Panc1 (cell line): ENCODE measurements at regions not wholly inside any gene's neighbourhood (a gene's known extent, or its start where the extent isn't known, plus 50 kb on each side); places are given as distances from the start of the nearest gene placed in this dataset.

Experiments used
- POLR2AphosphoS5 ChIP-seq: IDR thresholded peaks from 2 replicates; pipeline ENCODE4 v1.6.1; 2012; ENCODE audit warnings: mild to moderate bottlenecking, low read depth, low read length, moderate library complexity
- TF ChIP-seq, protein P1 (sequence below): fragments of 450-650 bp; IDR thresholded peaks from 2 replicates; pipeline ENCODE4 v1.5.1; 2017; ENCODE audit warnings: mild to moderate bottlenecking

DNA sequence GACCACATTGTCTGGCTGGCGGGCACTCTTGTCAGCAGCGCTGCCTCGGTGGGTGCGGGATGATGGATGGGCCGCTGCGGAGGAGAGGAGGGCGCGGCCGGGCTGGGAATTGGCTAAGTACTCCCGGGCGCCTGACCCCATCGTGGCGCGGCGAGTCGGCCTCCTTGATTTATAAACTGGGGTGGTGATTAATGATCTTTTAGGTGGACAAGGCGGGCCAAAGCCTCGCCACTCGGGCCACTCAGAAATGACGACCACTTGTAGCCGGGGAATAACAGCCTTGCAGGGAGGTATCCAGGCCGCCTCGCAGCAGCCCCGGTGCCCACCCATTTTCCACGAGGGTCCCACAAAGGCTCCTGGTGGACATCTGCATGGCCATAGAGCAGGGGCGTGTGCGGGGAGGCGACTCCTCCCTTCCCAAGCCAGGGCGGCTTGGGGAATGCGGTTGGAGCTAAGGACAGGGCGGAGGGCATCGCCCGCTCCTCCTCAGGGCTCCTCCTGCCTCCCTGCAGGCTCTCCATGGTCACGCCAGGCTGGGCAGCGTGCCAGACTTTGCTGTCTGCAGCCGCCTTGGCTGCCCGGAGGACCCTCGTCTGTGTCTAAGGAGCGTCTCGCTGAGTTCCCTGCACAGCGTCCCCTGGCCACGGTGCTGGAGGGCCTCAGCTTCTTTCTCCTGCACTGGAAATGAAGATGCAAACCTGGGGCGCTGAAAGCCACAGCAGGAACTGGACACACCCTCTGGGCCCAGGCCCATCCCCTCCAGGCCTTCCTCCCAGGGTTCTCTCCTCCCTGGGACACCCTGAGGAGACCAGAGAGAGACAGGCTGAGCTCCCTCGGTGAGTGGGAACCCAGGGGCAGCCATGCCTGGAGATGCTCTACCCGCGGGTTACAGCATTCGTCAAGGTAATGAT is 287.4 kb upstream of the IRX4 start:
- TF ChIP-seq, protein P1, sequence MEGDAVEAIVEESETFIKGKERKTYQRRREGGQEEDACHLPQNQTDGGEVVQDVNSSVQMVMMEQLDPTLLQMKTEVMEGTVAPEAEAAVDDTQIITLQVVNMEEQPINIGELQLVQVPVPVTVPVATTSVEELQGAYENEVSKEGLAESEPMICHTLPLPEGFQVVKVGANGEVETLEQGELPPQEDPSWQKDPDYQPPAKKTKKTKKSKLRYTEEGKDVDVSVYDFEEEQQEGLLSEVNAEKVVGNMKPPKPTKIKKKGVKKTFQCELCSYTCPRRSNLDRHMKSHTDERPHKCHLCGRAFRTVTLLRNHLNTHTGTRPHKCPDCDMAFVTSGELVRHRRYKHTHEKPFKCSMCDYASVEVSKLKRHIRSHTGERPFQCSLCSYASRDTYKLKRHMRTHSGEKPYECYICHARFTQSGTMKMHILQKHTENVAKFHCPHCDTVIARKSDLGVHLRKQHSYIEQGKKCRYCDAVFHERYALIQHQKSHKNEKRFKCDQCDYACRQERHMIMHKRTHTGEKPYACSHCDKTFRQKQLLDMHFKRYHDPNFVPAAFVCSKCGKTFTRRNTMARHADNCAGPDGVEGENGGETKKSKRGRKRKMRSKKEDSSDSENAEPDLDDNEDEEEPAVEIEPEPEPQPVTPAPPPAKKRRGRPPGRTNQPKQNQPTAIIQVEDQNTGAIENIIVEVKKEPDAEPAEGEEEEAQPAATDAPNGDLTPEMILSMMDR, result no peak
- no peak for TF ChIP-seq POLR2AphosphoS5
